ENCODE measurements at regions not wholly inside any gene's neighbourhood (a gene's known extent, or its start where the extent isn't known, plus 50 kb on each side); places are given as distances from the start of the nearest gene placed in this dataset.

DNA sequence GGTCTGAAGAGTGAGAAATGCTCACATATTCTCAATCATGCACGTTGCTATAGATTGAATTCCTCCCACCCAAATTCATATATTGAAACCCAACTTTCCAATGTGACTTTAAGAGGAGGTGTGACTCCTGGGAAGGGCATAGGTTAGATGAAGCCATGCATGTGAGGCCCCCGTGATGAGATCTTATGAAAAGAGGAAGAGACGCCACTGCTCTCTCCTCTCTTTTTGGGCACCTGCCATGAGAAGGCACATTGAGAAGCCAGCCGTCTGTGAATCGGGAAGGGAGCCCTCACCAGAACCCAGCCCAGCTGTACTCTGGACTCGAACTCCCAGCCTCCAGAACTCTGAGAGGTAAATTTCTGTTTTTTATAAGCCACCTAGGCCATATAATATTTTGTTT lies 842.6 kb upstream of the SALL3 start:
- in situ Hi-C loops (cut with MboI): no loop called here
- Histone ChIP-seq H3K79me2 (ENCODE audit: insufficient read depth) (no peaks in the 10 kb centered on the region), H3K9ac (no peak overlapping the region), H3K27ac (no peak overlapping the region), H3F3A (ENCODE audit: insufficient read depth) (no peaks in the 10 kb centered on the region), H3K9me2 (ENCODE audit: insufficient read depth) (no peaks in the 10 kb centered on the region), H3K27me3 (replicated peaks; ENCODE audit: insufficient read depth) (no peaks in the 10 kb centered on the region), H2AFZ (no peak overlapping the region), H3K4me1 (ENCODE audit: insufficient read depth) (no peaks in the 10 kb centered on the region), H4K20me1 (ENCODE audit: insufficient read depth) (no peaks in the 10 kb centered on the region), H3K4me2 (ENCODE audit: unreplicated experiment) (no peak overlapping the region), H3K36me3 (ENCODE audit: low read depth) (no peaks in the 10 kb centered on the region), H3K4me3 (no peak overlapping the region), H3K9me3 (ENCODE audit: low read depth) (no peaks in the 10 kb centered on the region)
- DNase-seq: no peak
- 25 to 27% methylated on average over 6 of the region's 6 CpGs for WGBS, 2 experiments (ENCODE audit: low coverage in 1 of 2, low lambda C conversion rate in 2 of 2, missing lambda C conversion rate in 2 of 2)
- no peak for TF ChIP-seq EZH2phosphoT487 (IDR thresholded peaks at IDR 0.05; ENCODE audit: insufficient read depth, low read depth)
- TF ChIP-seq EZH2 (IDR thresholded peaks at IDR 0.05; ENCODE audit: insufficient read depth, poor library complexity, severe bottlenecking): no peak

DNA sequence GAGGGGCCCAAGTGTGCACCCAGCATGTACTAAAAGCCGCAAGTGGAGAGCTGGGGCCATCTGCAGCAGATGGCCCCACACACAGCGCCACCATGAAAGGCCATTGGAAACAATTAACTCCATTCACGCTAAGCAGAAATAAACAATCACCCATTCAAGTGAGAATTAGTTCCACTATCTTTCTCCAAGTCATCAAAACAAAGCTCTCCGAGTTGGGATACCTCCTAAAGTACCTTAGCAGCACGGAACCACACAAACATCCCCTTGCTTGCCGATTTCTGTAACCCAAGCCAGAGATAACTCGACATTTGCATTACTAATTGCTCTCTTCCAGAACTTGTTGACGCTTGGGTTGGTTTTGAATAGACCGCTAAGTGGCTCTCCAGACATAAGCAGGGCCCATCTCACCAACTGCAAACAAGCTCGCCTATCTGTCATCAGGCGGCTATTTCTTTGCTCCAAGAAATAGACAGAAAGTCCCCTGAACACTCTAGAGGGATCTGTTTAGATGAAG lies 840.6 kb upstream of the SALL3 start:
- TF ChIP-seq EZH2 (IDR thresholded peaks at IDR 0.05; ENCODE audit: insufficient read depth, poor library complexity, severe bottlenecking): no peak
- no peak for TF ChIP-seq EZH2phosphoT487 (IDR thresholded peaks at IDR 0.05; ENCODE audit: insufficient read depth, low read depth)
- no peaks in the 10 kb centered on the region for H3K9me2 ChIP-seq (ENCODE audit: insufficient read depth)
- H3K36me3 ChIP-seq (ENCODE audit: low read depth): no peaks in the 10 kb centered on the region
- 20 to 29% methylated on average over 11 of the region's 11 CpGs for WGBS, 2 experiments (ENCODE audit: low coverage in 1 of 2, low lambda C conversion rate in 2 of 2, missing lambda C conversion rate in 2 of 2)
- H3K27ac ChIP-seq: no peak overlapping the region
- DNase-seq: no peak
- in situ Hi-C loops (cut with MboI): no loop called here
- no peaks in the 10 kb centered on the region for H3F3A ChIP-seq (ENCODE audit: insufficient read depth)
- no peaks in the 10 kb centered on the region for H3K9me3 ChIP-seq (ENCODE audit: low read depth)
- no peaks in the 10 kb centered on the region for H3K27me3 ChIP-seq (replicated peaks; ENCODE audit: insufficient read depth)
- H3K9ac ChIP-seq: no peak overlapping the region
- no peaks in the 10 kb centered on the region for H4K20me1 ChIP-seq (ENCODE audit: insufficient read depth)
- H2AFZ ChIP-seq: no peak overlapping the region
- H3K4me1 ChIP-seq (ENCODE audit: insufficient read depth): no peaks in the 10 kb centered on the region
- H3K4me3 ChIP-seq: no peak overlapping the region
- no peak overlapping the region for H3K4me2 ChIP-seq (ENCODE audit: unreplicated experiment)
- no peaks in the 10 kb centered on the region for H3K79me2 ChIP-seq (ENCODE audit: insufficient read depth)

- no peak for TF ChIP-seq EZH2phosphoT487 (IDR thresholded peaks at IDR 0.05; ENCODE audit: insufficient read depth, low read depth)
- no peak for TF ChIP-seq EZH2 (IDR thresholded peaks at IDR 0.05; ENCODE audit: insufficient read depth, poor library complexity, severe bottlenecking)
- Histone ChIP-seq H3K4me1 (ENCODE audit: insufficient read depth) (no peaks in the 10 kb centered on the region), H3F3A (ENCODE audit: insufficient read depth) (no peaks in the 10 kb centered on the region), H3K9me2 (ENCODE audit: insufficient read depth) (no peaks in the 10 kb centered on the region), H3K27me3 (replicated peaks; ENCODE audit: insufficient read depth) (no peaks in the 10 kb centered on the region), H3K4me3 (no peak overlapping the region), H2AFZ (no peak overlapping the region), H3K79me2 (ENCODE audit: insufficient read depth) (no peaks in the 10 kb centered on the region), H3K9me3 (ENCODE audit: low read depth) (no peaks in the 10 kb centered on the region), H3K4me2 (ENCODE audit: unreplicated experiment) (no peak overlapping the region), H3K9ac (no peak overlapping the region), H3K36me3 (ENCODE audit: low read depth) (no peaks in the 10 kb centered on the region), H4K20me1 (ENCODE audit: insufficient read depth) (no peaks in the 10 kb centered on the region), H3K27ac (no peak overlapping the region)
- in situ Hi-C loops (cut with MboI): no loop called here
- 38 to 43% methylated on average over 9 of the region's 9 CpGs for WGBS, 2 experiments (ENCODE audit: low coverage in 1 of 2, low lambda C conversion rate in 2 of 2, missing lambda C conversion rate in 2 of 2)
- no peak for DNase-seq
These were observed 839.3 kb upstream of the SALL3 start for GRCh38 chr18:78140294-78140693.

GRCh38 chr18:78144669-78145068 lies 834.9 kb upstream of the SALL3 start:
- Histone ChIP-seq H3K9me3 (ENCODE audit: low read depth) (no peaks in the 10 kb centered on the region), H3K4me1 (ENCODE audit: insufficient read depth) (no peaks in the 10 kb centered on the region), H3K27ac (no peak overlapping the region), H3K4me2 (ENCODE audit: unreplicated experiment) (no peak overlapping the region), H3K9me2 (ENCODE audit: insufficient read depth) (no peaks in the 10 kb centered on the region), H3K36me3 (ENCODE audit: low read depth) (no peaks in the 10 kb centered on the region), H4K20me1 (ENCODE audit: insufficient read depth) (no peaks in the 10 kb centered on the region), H2AFZ (no peak overlapping the region), H3K27me3 (replicated peaks; ENCODE audit: insufficient read depth) (no peaks in the 10 kb centered on the region), H3K79me2 (ENCODE audit: insufficient read depth) (no peaks in the 10 kb centered on the region), H3K4me3 (no peak overlapping the region), H3K9ac (no peak overlapping the region), H3F3A (ENCODE audit: insufficient read depth) (no peaks in the 10 kb centered on the region)
- DNase-seq: no peak
- TF ChIP-seq EZH2 (IDR thresholded peaks at IDR 0.05; ENCODE audit: insufficient read depth, poor library complexity, severe bottlenecking): no peak
- TF ChIP-seq EZH2phosphoT487 (IDR thresholded peaks at IDR 0.05; ENCODE audit: insufficient read depth, low read depth): no peak
- in situ Hi-C loops (cut with MboI): no loop called here
- WGBS, 2 experiments (ENCODE audit: low coverage in 1 of 2, low lambda C conversion rate in 2 of 2, missing lambda C conversion rate in 2 of 2): 43 to 48% methylated on average over 11 of the region's 11 CpGs

- Histone ChIP-seq H3K9me3 (ENCODE audit: low read depth) (no peaks in the 10 kb centered on the region), H3K79me2 (ENCODE audit: insufficient read depth) (no peaks in the 10 kb centered on the region), H3K27me3 (replicated peaks; ENCODE audit: insufficient read depth) (no peaks in the 10 kb centered on the region), H3K9ac (no peak overlapping the region), H3K36me3 (ENCODE audit: low read depth) (no peaks in the 10 kb centered on the region), H4K20me1 (ENCODE audit: insufficient read depth) (no peaks in the 10 kb centered on the region), H3K27ac (no peak overlapping the region), H3K9me2 (ENCODE audit: insufficient read depth) (no peaks in the 10 kb centered on the region), H3K4me1 (ENCODE audit: insufficient read depth) (no peaks in the 10 kb centered on the region), H2AFZ (no peak overlapping the region), H3K4me2 (ENCODE audit: unreplicated experiment) (no peak overlapping the region), H3F3A (ENCODE audit: insufficient read depth) (no peaks in the 10 kb centered on the region), H3K4me3 (no peak overlapping the region)
- TF ChIP-seq EZH2 (IDR thresholded peaks at IDR 0.05; ENCODE audit: insufficient read depth, poor library complexity, severe bottlenecking) (no peak), EZH2phosphoT487 (IDR thresholded peaks at IDR 0.05; ENCODE audit: insufficient read depth, low read depth) (no peak)
- in situ Hi-C loops (cut with MboI): no loop called here
- DNase-seq: no peak
- WGBS, 2 experiments (ENCODE audit: low coverage in 1 of 2, low lambda C conversion rate in 2 of 2, missing lambda C conversion rate in 2 of 2): 56 to 59% methylated on average over 9 of the region's 9 CpGs
These were observed 834.5 kb upstream of the SALL3 start for GRCh38 chr18:78145096-78145495.
